ENCODE measurements at regions not wholly inside any gene's neighbourhood (a gene's known extent, or its start where the extent isn't known, plus 50 kb on each side); places are given as distances from the start of the nearest gene placed in this dataset.

- no peak for TF ChIP-seq CTCF (conservative IDR thresholded peaks at IDR 0.05; ENCODE audit: low read length)
- H3K4me3 ChIP-seq (ENCODE audit: low read length), result no peak overlapping the region
- DNase-seq (ENCODE audit: low read depth), result no peak
Measured at GRCh38 chr2:23078784-23079434, 306.1 kb upstream of the KLHL29 start.

- TF ChIP-seq CTCF (conservative IDR thresholded peaks at IDR 0.05; ENCODE audit: low read length), result no peak
- H3K4me3 ChIP-seq (ENCODE audit: low read length), result no peak overlapping the region
- DNase-seq (ENCODE audit: low read depth), result no peak
Measured at GRCh38 chr2:23083966-23084365, 301.0 kb upstream of the KLHL29 start.

- H3K4me3 ChIP-seq (ENCODE audit: low read length), result no peak overlapping the region
- DNase-seq (ENCODE audit: low read depth), result no peak
- TF ChIP-seq CTCF (conservative IDR thresholded peaks at IDR 0.05; ENCODE audit: low read length), result no peak
Measured at GRCh38 chr2:23091019-23091418, 294.0 kb upstream of the KLHL29 start.

- no peak for DNase-seq (ENCODE audit: low read depth)
- no peak for TF ChIP-seq CTCF (conservative IDR thresholded peaks at IDR 0.05; ENCODE audit: low read length)
Measured at GRCh38 chr2:23091900-23092299, 293.1 kb upstream of the KLHL29 start.

GRCh38 chr2:23092831-23093230, 292.1 kb upstream of the KLHL29 start:
- TF ChIP-seq CTCF (conservative IDR thresholded peaks at IDR 0.05; ENCODE audit: low read length), result no peak
- DNase-seq (ENCODE audit: low read depth), result no peak
- H3K4me3 ChIP-seq (ENCODE audit: low read length), result no peak overlapping the region

More at GRCh38 chr2:23091900-23092299, 293.1 kb upstream of the KLHL29 start:
- no peak overlapping the region for H3K4me3 ChIP-seq (ENCODE audit: low read length)

- DNase-seq (ENCODE audit: low read depth), result no peak
- TF ChIP-seq CTCF (conservative IDR thresholded peaks at IDR 0.05; ENCODE audit: low read length), result no peak
- H3K4me3 ChIP-seq (ENCODE audit: low read length), result no peak overlapping the region
Measured at GRCh38 chr2:23093513-23093912, 291.5 kb upstream of the KLHL29 start.

GRCh38 chr2:23096906-23097602, 287.9 kb upstream of the KLHL29 start:
- no peak for TF ChIP-seq CTCF (conservative IDR thresholded peaks at IDR 0.05; ENCODE audit: low read length)
- no peak overlapping the region for H3K4me3 ChIP-seq (ENCODE audit: low read length)
- DNase-seq (ENCODE audit: low read depth), result no peak

Data from AG10803 (cell line).